GM13977 (cell line): ENCODE measurements at regions not wholly inside any gene's neighbourhood (a gene's known extent, or its start where the extent isn't known, plus 50 kb on each side); places are given as distances from the start of the nearest gene placed in this dataset.

Experiments
- DNase-seq: peaks from one replicate; pipeline ENCODE4 v3.0.0; 2012; ENCODE audit warnings: low spot score
- CTCF ChIP-seq: IDR thresholded peaks from 2 replicates; pipeline ENCODE4 v1.5.1; 2012; ENCODE audit warnings: mild to moderate bottlenecking, control low read depth; ENCODE audit not compliant: insufficient read depth; ENCODE audit errors: extremely low read depth, missing control alignments
- in situ Hi-C: fragments of 300-500 bp; cut with MboI; formaldehyde crosslinking; loops from one replicate; pipeline ENCODE4 v1.12.0; 2022; ENCODE audit warnings: low sequenced_read_pairs, low pct_unique_long_range_greater_than_20kb, mixed read lengths, inconsistent platforms; ENCODE audit not compliant: unreplicated experiment

GRCh38 chr2:20534913-20535801 lies 88.3 kb downstream of the RHOB start:
- in situ Hi-C loops: loop anchor here (10.0 kb wide), 1 partner anchor 100 kb away; no protein-coding TSS in a partner anchor
- TF ChIP-seq CTCF: no peak
- no peak for DNase-seq

GRCh38 chr2:20536619-20537422 lies 89.9 kb downstream of the RHOB start:
- no peak for TF ChIP-seq CTCF
- DNase-seq: no peak
- in situ Hi-C loops: loop anchor here (10.0 kb wide), 1 partner anchor 98 kb away; no protein-coding TSS in a partner anchor

- in situ Hi-C loops: loop anchor here (10.0 kb wide), 1 partner anchor 97 kb away; no protein-coding TSS in a partner anchor
- no peak for DNase-seq
- TF ChIP-seq CTCF: no peak
These were observed 90.8 kb downstream of the RHOB start for GRCh38 chr2:20537423-20538307.

GRCh38 chr2:20538308-20539132 lies 91.6 kb downstream of the RHOB start:
- no peak for TF ChIP-seq CTCF
- in situ Hi-C loops: loop anchor here (10.0 kb wide), 1 partner anchor 96 kb away; no protein-coding TSS in a partner anchor
- DNase-seq: no peak

GRCh38 chr2:20539133-20539719 lies 92.4 kb downstream of the RHOB start:
- in situ Hi-C loops: loop anchor here (10.0 kb wide), 1 partner anchor 96 kb away; no protein-coding TSS in a partner anchor
- TF ChIP-seq CTCF: no peak
- DNase-seq: no peak
